ENCODE measurements at regions not wholly inside any gene's neighbourhood (a gene's known extent, or its start where the extent isn't known, plus 50 kb on each side); places are given as distances from the start of the nearest gene placed in this dataset.

- Histone ChIP-seq H3K27me3 (ENCODE audit: control insufficient read depth, insufficient read depth, low read length) (no peaks in the 10 kb centered on the region), H3K27ac (ENCODE audit: low read length) (no peak overlapping the region), H3K4me3 (ENCODE audit: low read length) (no peak overlapping the region), H3K4me1 (ENCODE audit: control insufficient read depth, insufficient read depth, low read length) (no peaks in the 10 kb centered on the region), H3K36me3 (ENCODE audit: control insufficient read depth, insufficient read depth, low read length) (no peaks in the 10 kb centered on the region), H3K9me3 (ENCODE audit: control insufficient read depth, insufficient read depth, low read length) (no peaks in the 10 kb centered on the region)
- Mint-ChIP-seq H3K36me3 (no peaks in the 10 kb centered on the region), H3K4me3 (no peak overlapping the region), H3K4me1 (no peaks in the 10 kb centered on the region), H3K27ac (no peak overlapping the region), H3K27me3 (ENCODE audit: low read depth in 2 of 2) (no peaks in the 10 kb centered on the region), H3K9me3 (no peaks in the 10 kb centered on the region)
- intact Hi-C loops (cut with micrococcal nuclease), result no loop called here
- no peak for ATAC-seq
- WGBS (ENCODE audit: insufficient coverage), result no CpG with 5 or more reads among the region's 1 CpG
- no peak for DNase-seq
- TF ChIP-seq, protein P1, sequence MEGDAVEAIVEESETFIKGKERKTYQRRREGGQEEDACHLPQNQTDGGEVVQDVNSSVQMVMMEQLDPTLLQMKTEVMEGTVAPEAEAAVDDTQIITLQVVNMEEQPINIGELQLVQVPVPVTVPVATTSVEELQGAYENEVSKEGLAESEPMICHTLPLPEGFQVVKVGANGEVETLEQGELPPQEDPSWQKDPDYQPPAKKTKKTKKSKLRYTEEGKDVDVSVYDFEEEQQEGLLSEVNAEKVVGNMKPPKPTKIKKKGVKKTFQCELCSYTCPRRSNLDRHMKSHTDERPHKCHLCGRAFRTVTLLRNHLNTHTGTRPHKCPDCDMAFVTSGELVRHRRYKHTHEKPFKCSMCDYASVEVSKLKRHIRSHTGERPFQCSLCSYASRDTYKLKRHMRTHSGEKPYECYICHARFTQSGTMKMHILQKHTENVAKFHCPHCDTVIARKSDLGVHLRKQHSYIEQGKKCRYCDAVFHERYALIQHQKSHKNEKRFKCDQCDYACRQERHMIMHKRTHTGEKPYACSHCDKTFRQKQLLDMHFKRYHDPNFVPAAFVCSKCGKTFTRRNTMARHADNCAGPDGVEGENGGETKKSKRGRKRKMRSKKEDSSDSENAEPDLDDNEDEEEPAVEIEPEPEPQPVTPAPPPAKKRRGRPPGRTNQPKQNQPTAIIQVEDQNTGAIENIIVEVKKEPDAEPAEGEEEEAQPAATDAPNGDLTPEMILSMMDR (IDR thresholded peaks at IDR 0.05), result no peak
Observed at GRCh38 chrX:147565237-147565636, 346.5 kb upstream of the FMR1 start.

DNA sequence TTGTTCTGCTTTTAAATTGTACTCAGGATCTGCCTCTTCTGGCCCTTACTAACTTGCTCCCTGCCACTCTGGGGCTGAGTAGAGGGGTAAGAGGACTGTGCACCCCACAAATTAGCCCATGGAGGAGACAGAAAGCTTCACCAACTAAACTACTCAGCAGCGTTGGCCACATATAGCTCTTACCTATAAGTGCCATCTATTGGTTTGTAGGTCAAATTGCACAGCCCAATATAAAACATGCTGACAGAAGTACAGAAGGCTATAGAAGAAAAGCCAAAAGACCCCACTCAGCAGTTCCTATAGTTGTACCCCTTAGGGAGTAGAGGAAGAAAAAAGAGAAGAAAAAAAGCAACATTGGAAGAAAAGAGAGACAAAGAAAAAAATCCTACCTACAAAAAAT lies 341.2 kb upstream of the FMR1 start:
- ATAC-seq, result no peak
- Histone ChIP-seq H3K4me3 (ENCODE audit: low read length) (no peak overlapping the region), H3K36me3 (ENCODE audit: control insufficient read depth, insufficient read depth, low read length) (no peaks in the 10 kb centered on the region), H3K4me1 (ENCODE audit: control insufficient read depth, insufficient read depth, low read length) (no peaks in the 10 kb centered on the region), H3K9me3 (ENCODE audit: control insufficient read depth, insufficient read depth, low read length) (no peaks in the 10 kb centered on the region), H3K27ac (ENCODE audit: low read length) (no peak overlapping the region), H3K27me3 (ENCODE audit: control insufficient read depth, insufficient read depth, low read length) (no peaks in the 10 kb centered on the region)
- intact Hi-C loops (cut with micrococcal nuclease), result no loop called here
- Mint-ChIP-seq H3K4me3 (no peak overlapping the region), H3K27me3 (ENCODE audit: low read depth in 2 of 2) (no peaks in the 10 kb centered on the region), H3K9me3 (peaks cover 2 to 7% of the 10 kb centered on the region in 2 donors), H3K4me1 (no peaks in the 10 kb centered on the region), H3K36me3 (no peaks in the 10 kb centered on the region), H3K27ac (no peak overlapping the region)
- WGBS (ENCODE audit: insufficient coverage), result 20% methylated on average over 1 of the region's 1 CpG
- TF ChIP-seq, protein P1 (IDR thresholded peaks at IDR 0.05), result no peak
- no peak for DNase-seq

DNA sequence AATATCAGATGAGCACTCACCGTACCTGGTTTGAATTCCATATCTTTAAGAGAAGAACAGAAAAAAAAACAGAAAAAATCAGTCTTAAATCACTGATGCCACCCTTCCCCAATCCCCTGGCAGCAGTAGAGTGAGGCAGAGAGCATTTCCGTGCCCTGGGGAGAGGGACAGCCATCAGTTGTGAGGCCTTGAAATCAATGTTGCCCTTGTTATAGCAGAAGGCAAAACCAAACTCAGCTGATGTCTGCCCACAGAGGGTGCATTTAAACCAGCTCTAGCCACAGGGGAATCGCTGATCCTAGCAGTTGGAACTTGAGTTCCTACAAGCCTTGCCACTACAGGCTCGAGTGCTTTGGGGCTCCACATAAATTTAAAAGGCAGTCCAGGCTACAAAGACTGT lies 338.5 kb upstream of the FMR1 start:
- Mint-ChIP-seq H3K4me1 (no peaks in the 10 kb centered on the region), H3K4me3 (no peak overlapping the region)
- 79% methylated on average over 3 of the region's 4 CpGs for WGBS (ENCODE audit: insufficient coverage)

GRCh38 chrX:147602176-147602696 lies 309.5 kb upstream of the FMR1 start:
- H3K4me3 Mint-ChIP-seq, result no peak overlapping the region
- DNase-seq (no peak), ATAC-seq (no peak)
- no peaks in the 10 kb centered on the region for H3K27me3 ChIP-seq (ENCODE audit: control insufficient read depth, insufficient read depth, low read length)
- no peak overlapping the region for H3K4me3 ChIP-seq (ENCODE audit: low read length)
- H3K27me3 Mint-ChIP-seq (ENCODE audit: low read depth in 2 of 2), result no peaks in the 10 kb centered on the region
- TF ChIP-seq, protein P1 (IDR thresholded peaks at IDR 0.05), result no peak
- H3K9me3 Mint-ChIP-seq, result peaks cover 0 to 3% of the 10 kb centered on the region in 2 donors
- no peaks in the 10 kb centered on the region for H3K4me1 Mint-ChIP-seq
- H3K4me1 ChIP-seq (ENCODE audit: control insufficient read depth, insufficient read depth, low read length), result no peaks in the 10 kb centered on the region
- H3K27ac ChIP-seq (ENCODE audit: low read length), result no peak overlapping the region
- H3K27ac Mint-ChIP-seq, result no peak overlapping the region
- H3K9me3 ChIP-seq (ENCODE audit: control insufficient read depth, insufficient read depth, low read length), result no peaks in the 10 kb centered on the region
- 65% methylated on average over 3 of the region's 3 CpGs for WGBS (ENCODE audit: insufficient coverage)
- intact Hi-C loops (cut with micrococcal nuclease), result no loop called here
- H3K36me3 ChIP-seq (ENCODE audit: control insufficient read depth, insufficient read depth, low read length), result no peaks in the 10 kb centered on the region
- no peaks in the 10 kb centered on the region for H3K36me3 Mint-ChIP-seq

More for the DNA sequence above, 338.5 kb upstream of the FMR1 start:
- Histone ChIP-seq H3K36me3 (ENCODE audit: control insufficient read depth, insufficient read depth, low read length) (no peaks in the 10 kb centered on the region), H3K4me1 (ENCODE audit: control insufficient read depth, insufficient read depth, low read length) (no peaks in the 10 kb centered on the region), H3K9me3 (ENCODE audit: control insufficient read depth, insufficient read depth, low read length) (no peaks in the 10 kb centered on the region), H3K27ac (ENCODE audit: low read length) (no peak overlapping the region), H3K27me3 (ENCODE audit: control insufficient read depth, insufficient read depth, low read length) (no peaks in the 10 kb centered on the region), H3K4me3 (ENCODE audit: low read length) (no peak overlapping the region)
- H3K9me3 Mint-ChIP-seq, result peaks cover 2 to 13% of the 10 kb centered on the region in 2 donors
- TF ChIP-seq, protein P1 (IDR thresholded peaks at IDR 0.05), result no peak
- H3K36me3 Mint-ChIP-seq, result no peaks in the 10 kb centered on the region
- intact Hi-C loops (cut with micrococcal nuclease), result no loop called here
- DNase-seq (no peak), ATAC-seq (no peak)
- H3K27me3 Mint-ChIP-seq (ENCODE audit: low read depth in 2 of 2), result no peaks in the 10 kb centered on the region
- no peak overlapping the region for H3K27ac Mint-ChIP-seq
